Breast epithelium (tissue), 4 donors: ENCODE measurements at regions not wholly inside any gene's neighbourhood (a gene's known extent, or its start where the extent isn't known, plus 50 kb on each side); places are given as distances from the start of the nearest gene placed in this dataset.

Source experiments
- DNase-seq, 2 donors: peaks; one replicate each; pipeline ENCODE4 v3.0.0-alpha.2; 2019; ENCODE audit warnings: low spot score in 2 of 2
- H3K27ac ChIP-seq, 2 donors: fragments of 200-600 bp; sonication (generic) in 1 of 2; one replicate each; pipeline ENCODE4 v1.5.1; 2016 to 2019; ENCODE audit warnings: mild to moderate bottlenecking in 1 of 2
- H3K27me3 ChIP-seq, 2 donors: fragments of 200-600 bp; sonication (generic) in 1 of 2; one replicate each; pipeline versions ENCODE4 v1.5.1 to v1.6.0; 2017 to 2019; ENCODE audit warnings: control low read depth in 1 of 2, mild to moderate bottlenecking in 1 of 2
- H3K36me3 ChIP-seq: fragments of 200-600 bp; one replicate; pipeline ENCODE4 v1.5.1; 2019
- H3K4me1 ChIP-seq, 2 donors: fragments of 200-600 bp; sonication (generic); one replicate each; pipeline ENCODE4 v1.5.1; 2016 to 2019; ENCODE audit warnings: control low read depth in 1 of 2
- H3K4me3 ChIP-seq, 3 donors: fragments of 200-600 bp; sonication (generic); 1 replicate in 2 of 3; 2 replicates in 1 of 3; pipeline ENCODE4 v1.5.1; 2016 to 2019; ENCODE audit warnings: mild to moderate bottlenecking in 3 of 3, moderate library complexity in 2 of 3
- H3K9me3 ChIP-seq, 2 donors: fragments of 200-600 bp; sonication (generic) in 1 of 2; one replicate each; pipeline ENCODE4 v1.5.1; 2016 to 2019; ENCODE audit warnings: control low read depth in 1 of 2
- POLR2A ChIP-seq: fragments of 450-650 bp; IDR thresholded peaks from one replicate; pipeline ENCODE4 v1.6.1; 2016; ENCODE audit warnings: antibody characterized with exemption, mild to moderate bottlenecking, moderate library complexity
- POLR2AphosphoS5 ChIP-seq, 3 donors: sonication (generic); formaldehyde crosslinking; IDR thresholded peaks; one replicate each; pipeline ENCODE4 v1.6.1; 2017; ENCODE audit warnings: antibody characterized with exemption in 3 of 3
- intact Hi-C: fragments of 100-400 bp; cut with DNase I; formaldehyde crosslinking; loops from one replicate; pipeline ENCODE4 v1.15.1; 2023; ENCODE audit warnings: low total_unique reads
- TF ChIP-seq, protein P1 (sequence below), 3 donors: fragments of 450-650 bp; IDR thresholded peaks; one replicate each; pipeline ENCODE4 v1.5.1; 2016 to 2017; ENCODE audit warnings: antibody characterized with exemption in 3 of 3, mild to moderate bottlenecking in 3 of 3, moderate library complexity in 3 of 3

DNA sequence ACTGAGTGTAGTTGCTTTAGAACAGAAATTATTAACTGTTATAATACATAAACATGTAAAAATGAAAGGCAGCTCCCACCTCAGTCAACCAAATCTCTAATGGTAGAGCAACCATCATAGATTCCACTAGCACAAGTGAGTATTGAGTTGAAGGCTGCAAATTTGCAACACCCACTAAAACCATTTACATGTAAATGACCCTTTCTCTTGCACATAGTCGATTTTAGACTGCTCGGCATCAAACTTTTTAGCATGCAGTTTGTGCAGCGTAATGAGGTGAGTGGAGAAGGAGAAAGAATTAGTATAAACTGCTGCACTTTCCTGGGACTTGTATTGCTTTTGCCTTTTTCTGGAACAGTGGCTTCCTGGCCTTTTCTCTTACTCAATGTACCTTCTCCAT is 62.8 kb downstream of the FBXO5 start:
- no peak for DNase-seq
- H3K9me3 ChIP-seq: no peaks in the 10 kb centered on the region
- intact Hi-C loops: no loop called here
- H3K36me3 ChIP-seq: no peaks in the 10 kb centered on the region
- H3K27ac ChIP-seq: no peak overlapping the region
- no peak overlapping the region for H3K4me3 ChIP-seq
- no peaks in the 10 kb centered on the region for H3K4me1 ChIP-seq
- no peak for TF ChIP-seq POLR2A
- TF ChIP-seq, protein P1, sequence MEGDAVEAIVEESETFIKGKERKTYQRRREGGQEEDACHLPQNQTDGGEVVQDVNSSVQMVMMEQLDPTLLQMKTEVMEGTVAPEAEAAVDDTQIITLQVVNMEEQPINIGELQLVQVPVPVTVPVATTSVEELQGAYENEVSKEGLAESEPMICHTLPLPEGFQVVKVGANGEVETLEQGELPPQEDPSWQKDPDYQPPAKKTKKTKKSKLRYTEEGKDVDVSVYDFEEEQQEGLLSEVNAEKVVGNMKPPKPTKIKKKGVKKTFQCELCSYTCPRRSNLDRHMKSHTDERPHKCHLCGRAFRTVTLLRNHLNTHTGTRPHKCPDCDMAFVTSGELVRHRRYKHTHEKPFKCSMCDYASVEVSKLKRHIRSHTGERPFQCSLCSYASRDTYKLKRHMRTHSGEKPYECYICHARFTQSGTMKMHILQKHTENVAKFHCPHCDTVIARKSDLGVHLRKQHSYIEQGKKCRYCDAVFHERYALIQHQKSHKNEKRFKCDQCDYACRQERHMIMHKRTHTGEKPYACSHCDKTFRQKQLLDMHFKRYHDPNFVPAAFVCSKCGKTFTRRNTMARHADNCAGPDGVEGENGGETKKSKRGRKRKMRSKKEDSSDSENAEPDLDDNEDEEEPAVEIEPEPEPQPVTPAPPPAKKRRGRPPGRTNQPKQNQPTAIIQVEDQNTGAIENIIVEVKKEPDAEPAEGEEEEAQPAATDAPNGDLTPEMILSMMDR (IDR thresholded peaks at IDR 0.05): no peak
- no peak for TF ChIP-seq POLR2AphosphoS5 (IDR thresholded peaks at IDR 0.05)
- H3K27me3 ChIP-seq: no peaks in the 10 kb centered on the region
